SIG-M5 (cell line): ENCODE measurements at regions not wholly inside any gene's neighbourhood (a gene's known extent, or its start where the extent isn't known, plus 50 kb on each side); places are given as distances from the start of the nearest gene placed in this dataset.

Experiments used
- DNase-seq: peaks from one replicate; lab custom pipeline; 2025; lab: John Stamatoyannopoulos, UW

DNA sequence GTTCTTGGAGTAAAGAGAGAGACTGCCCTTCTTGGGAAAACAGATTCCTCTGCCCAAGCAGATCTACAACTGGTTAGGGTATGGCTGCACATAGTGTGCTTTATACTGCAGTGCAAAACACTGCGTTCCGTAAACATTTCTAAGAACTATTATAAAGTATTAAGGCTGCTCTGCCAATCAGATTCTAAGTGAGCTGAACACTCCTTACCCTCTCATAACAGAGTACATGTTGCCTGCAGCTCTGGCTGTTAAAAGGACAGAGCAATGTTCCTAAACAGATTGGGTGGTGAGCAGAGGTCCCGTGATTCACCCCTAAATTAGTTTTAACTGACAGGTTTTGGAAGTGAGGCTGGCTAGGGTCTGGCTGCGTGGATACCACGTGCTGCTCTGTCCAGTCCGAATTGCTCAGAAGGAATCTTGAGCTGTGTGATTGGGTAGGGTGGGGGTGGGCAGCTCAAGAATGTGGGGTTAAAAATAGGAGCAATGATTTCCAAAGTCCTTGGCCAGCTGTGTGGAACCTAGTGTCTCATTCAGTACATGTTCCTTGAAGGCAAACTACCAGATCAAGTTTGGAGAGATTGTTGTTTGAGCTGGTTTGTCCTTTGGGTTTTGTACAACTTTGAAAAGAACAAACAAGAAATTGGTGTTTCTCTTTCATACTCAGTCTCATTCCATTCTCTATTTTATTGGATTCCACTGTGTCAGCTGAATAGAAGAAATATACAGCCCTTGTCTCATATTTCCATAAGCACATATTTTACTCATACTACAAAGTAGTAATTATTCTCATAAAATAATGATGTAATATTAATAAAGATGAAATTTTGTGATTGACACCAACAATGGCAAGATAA is 497.6 kb upstream of the CD180 start:
- DNase-seq: no peak

DNA sequence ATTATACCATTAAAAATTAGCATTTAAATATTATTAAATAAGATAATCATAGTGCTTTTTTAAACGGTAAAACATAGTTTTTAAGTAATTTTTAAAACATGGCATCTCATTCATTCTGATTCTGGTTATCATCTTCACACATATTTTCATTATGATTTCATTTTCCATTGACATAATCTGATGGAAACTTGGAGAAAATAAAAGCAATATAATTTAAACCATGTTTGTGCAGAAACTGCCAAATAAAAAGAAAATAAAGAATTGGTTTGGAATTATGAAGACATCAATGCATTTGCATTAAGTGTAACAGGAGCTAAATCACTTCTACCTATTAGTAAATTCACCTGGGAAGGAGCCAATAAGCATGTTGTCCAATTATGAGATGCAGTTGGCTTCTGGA is 490.1 kb upstream of the CD180 start:
- DNase-seq: no peak

DNA sequence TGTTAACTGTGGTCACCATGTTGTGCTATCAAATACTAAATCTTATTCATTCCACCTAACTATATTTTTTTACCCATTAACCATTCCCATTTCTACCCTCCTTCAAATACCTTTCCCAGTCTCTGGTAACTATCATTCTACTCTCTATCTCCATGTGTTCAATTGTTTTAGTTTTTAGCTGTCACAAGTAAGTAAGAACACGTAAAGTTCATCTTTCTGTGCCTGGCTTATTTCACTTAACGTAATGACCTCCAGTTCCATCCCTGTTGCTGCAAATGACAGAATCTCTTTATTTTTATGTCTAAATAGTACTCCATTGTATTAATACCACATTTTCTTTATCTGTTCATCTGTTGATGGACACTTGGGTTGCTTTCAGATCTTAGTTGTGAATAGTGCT is 485.1 kb upstream of the CD180 start:
- no peak for DNase-seq

DNA sequence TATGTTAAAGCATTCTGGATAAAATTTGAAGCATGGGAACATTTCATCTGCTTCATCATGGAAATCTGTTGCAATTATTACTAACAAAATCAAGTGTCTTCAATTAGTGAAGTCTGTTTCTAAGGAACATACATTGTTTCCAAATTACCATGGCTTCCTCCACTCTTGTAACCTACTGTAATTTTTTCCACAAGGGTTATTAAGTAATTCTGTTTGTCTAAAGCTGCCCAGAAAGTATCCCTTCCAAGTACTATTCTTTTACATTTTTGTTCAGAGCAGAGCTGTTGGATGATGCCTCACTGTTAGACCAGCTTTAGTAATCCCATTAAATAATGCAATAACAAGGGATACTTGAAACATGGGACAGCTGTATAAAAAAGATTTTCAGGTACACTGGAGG is 483.5 kb upstream of the CD180 start:
- DNase-seq: no peak

DNA sequence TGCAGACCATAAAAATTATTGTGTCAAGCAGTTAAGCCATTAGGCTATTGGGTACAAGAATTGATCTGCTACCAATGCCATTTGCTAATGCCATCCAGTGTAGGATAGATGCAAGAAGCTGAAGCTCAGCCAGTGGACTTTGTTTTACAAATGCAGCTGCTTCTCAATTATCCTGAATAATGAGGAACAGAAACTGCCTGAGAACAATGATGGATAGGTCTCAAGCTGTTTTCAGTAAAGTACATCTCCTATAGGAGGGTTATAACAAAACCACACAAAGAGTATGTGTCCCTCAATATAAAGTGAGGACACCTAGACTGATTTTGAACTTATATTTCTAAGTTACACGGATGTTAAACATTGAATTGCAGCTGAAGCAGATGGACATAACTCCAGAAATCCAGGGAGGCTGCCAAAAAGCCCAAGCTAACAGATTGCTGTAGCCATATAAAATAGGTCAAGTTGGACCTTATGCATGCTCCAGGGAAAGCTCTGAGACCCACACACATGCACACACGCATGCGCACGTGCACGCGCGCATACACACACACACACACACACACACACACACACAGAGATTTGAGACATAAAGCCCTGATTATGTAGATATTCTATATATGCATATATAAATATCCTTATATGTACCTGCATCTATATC is 482.7 kb upstream of the CD180 start:
- DNase-seq: no peak

DNA sequence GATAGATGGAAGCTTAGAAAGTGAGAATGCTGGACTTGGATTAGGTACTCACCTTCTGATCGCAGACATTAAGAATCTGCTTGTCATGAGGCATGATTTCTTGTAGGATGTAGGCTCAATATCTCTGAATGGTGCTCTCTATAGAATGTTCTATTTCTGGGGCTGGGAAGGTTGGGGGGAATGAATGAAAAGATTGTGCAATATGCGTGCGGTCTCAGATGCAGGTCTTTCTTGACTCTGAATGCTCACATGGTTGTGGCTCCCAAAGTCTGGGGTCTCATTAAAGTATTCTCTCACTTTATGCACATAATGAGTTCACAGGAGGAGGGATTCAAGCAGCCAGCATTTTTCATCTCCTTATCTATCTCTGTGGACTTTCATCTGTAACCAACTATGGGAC is 482.0 kb upstream of the CD180 start:
- no peak for DNase-seq

DNA sequence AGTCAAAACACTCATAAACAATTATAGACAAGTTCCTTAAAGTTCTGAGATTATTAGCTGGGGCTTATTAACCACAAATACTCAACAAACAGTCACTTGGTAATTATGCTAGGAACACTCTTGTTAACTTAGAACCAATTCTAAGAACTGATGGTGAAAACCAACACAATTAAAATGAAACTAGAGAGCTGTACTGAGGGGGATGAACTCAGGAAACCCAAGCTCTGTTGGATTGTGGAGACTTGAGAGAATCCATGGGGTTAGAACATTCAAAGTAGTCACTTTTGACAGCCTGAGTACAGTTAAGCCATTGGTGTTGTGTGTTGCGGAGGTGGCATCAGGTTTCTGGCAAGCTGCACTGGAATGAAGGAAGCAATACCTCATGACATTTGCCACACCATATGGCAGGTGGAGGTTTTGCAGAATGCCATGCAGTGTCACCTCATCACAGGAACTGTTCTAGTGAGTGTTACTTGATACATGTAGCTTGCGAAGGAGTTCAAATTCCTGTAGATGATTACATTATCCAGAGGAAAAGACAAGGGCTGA is 480.9 kb upstream of the CD180 start:
- no peak for DNase-seq

DNA sequence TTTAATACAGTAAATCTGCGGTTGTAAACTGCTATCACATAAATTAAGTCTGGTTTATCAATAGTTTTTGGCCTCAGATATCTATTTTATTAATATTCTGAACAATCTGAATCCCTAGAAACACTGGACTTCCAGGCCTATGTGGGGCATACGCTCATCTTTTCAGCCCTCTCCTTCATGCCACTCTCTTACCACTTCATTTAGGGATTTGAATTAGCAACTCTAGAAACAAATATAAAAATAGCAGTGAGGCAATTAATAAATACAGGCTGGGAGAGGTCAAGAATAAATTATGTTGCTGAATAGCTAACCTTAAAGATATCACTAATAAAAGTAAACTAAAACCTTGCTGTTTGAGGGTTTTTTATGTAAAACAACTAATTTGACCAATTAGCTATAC is 480.3 kb upstream of the CD180 start:
- DNase-seq: no peak

DNA sequence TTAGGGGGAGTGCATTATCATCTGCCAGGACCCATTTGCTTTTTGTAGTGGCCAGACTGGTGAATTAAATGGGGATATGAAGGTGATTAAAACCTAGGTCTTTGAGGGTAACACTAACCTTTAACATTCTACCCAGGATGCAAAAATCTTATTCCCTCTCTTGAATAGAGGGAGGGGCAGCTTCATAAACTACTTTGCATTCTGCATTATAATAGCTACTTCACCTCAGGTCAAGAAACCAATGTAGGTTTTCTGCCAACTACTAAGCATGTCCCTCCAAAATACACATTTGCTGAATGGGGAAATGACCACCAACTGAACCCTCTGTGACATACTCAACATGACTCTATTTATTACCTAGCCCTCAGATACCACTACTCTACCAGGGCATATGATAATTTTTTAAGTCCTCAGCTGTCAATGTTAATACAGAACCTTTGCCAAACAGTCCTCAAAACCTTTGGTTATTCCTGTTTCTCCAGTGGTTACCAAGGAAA is 477.6 kb upstream of the CD180 start:
- no peak for DNase-seq

DNA sequence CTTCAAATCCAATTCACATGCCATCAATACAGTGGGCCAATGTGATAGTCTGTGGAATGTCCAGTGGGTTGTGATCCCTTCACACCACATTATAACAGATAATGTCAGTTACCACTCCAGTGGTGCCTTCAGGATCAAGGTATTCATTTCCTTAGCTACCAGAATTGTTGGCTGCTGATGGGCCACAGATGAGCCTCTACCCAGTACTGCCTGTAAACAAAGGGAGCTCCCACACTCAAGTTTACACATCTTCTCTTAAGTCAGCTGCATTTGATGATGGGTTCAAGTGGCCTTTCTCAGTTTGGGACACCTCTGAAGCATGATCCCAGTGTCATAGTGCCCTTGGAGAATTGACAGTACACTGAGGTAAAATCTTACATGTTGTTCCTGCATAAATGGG is 477.0 kb upstream of the CD180 start:
- DNase-seq: no peak

DNA sequence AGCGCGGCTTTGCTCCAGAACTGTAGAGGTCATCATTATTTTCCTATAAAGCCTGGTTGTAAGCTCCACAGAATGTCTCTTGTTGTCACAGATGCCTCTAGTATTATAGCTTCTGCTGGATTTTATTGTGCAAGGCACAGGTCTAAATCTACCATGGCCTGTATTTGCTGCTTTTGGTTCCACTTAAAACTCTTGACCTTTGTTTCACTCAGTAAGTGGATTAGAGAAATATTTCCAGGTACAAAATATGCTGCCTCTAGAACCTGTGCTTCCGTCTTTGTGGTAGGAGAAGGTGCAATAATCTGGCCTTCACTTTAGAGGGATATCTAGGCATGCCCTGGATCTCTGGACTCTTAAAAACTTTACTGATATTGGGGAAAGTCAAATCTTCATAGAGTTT is 476.6 kb upstream of the CD180 start:
- no peak for DNase-seq

DNA sequence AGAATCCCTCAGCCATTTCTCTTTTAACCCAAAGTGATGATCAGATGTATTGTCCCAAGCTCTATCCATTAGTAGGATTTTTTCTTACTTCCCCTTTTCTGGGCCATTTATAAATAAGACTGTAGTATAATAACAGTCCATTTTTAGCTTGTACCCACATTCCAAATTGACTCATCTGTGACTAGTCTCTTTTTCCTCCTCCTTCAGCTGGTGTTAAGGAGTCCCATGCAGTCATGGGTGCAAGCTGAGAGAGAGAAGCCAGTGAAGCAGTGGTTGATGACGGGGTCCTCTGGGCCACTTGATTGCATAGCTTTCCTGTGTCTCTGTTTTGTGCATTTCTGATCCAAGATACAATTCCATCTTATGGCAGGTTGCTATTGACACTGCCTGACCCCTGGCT is 476.0 kb upstream of the CD180 start:
- DNase-seq: no peak

DNA sequence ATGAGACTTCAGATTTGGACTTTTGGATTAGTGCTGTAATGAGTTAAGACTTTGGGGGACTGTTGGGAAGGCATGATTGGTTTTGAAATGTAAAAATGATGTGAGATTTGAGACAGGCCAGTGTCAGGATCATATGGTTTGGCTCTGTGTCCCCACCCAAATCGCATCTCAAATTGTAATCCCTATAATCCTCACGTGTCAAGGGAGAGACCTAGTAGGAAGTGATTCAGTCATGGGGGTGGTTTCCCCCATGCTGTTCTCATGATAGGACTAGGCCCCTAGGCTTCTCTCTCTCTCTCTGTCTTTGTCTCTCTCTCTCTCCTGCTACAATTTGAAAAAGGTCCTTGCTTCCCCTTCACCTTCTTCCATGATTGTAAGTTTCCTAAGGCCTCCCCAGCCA is 473.3 kb upstream of the CD180 start:
- DNase-seq: no peak

DNA sequence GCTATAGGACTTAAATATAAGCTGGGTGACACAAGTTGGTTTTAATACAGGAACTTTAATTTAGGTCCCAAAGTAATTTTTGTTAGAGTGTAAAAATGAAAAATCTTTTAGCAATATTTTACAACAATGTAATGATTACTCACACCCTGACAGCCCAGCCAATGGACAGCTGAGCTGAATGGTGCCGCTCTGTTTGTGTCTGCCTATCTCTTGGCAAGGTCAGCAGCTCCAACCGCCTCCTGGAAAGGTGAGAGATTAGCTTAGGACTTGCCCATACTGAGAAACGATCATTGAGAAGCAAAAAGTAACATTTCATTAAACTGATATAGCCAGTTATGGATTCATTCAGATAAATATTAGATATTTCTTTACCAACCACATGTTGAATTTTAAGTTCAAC is 463.6 kb upstream of the CD180 start:
- no peak for DNase-seq

DNA sequence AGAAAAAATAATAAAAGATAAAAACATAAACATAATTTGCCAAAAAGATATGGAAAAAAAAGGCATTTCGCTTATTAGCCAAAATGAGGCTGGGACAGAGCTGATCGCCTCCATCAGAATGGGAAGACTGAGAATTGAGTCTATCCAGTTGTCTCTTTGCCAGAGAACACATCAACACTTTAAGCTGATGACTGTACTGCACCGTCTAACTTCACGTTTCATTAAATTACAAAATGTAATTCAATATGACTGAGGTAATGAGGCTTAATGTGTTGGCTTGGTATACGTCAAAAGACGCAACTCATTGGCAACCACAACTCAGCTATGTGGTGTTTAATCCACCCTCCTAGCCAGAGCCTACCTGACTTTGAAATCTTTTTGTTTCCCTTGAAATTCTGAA is 462.7 kb upstream of the CD180 start:
- DNase-seq: no peak

DNA sequence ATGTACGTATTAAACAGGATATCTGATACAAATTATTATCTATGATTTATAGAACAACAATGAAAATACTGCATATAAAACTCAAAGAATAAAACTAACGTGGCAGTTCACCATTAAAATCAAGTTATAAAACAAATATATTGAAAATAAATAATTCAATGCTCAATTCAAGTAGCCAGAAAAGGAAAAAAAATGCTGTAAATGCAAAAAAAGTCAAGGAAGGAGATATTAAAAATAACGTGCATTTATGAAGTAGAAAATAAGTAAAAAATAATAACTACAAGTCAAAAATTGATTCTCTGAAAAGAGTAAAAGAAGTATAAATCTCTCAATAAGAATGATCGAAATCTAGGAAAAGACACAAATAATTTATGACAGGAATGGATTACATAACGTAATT is 460.5 kb upstream of the CD180 start:
- no peak for DNase-seq

DNA sequence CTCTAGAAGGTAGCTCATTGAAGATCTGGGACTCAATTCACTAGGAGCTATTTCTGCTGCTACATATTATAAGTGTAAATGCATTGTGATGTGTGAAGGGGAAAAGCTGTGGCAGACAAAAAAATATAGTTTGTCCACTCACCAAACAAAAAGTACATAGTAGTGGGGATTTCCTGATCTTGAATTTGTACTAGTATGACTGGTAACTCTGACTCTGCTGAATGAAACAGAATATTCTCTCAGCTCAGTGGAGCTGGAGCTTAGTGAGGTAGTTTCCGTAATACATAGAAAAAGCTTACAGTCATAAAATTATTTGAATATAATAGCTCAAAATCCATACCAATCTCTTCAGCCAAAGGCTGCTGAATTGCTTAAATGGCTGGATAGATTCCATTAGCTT is 455.6 kb upstream of the CD180 start:
- DNase-seq: no peak

DNA sequence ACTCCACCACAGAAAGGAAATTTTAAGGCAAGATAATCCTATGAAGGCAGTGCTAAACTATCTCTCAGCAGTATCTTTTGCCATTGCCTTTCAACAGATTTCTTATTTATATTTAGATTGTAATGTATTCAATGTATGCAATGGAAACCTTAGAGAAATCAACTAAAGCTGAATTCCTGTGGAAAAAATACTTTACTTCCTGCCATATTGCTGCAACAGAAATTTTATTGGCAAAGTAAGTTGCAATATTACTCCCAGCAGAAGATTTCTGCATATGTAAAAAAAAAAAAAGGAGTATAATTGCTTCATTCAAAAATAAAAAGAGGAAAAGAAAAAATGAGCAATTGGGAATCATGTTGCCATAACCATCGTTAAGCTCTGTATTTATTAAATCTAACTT is 454.6 kb upstream of the CD180 start:
- no peak for DNase-seq

DNA sequence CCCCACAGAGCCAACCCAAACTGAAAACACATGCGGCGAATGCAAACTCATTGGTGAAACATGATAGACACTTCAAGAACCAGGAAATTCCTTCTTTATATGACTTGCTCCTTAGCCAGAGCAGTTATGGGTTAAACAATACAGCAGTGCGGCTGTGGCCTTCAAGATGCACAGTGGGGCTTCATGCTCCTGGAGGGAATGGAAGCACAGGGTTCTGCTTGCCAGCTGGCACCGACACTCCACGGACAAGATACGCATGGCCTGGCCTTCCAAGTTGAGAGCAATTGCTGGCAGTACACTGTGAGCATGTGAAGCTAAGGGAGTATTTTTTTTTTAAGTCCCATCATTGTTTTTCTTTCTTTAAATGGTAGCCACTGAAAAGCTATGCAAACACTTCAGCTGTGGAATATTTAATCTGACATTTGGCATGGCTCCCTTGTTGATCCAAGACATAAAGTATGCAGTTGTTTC is 451.6 kb upstream of the CD180 start:
- no peak for DNase-seq

DNA sequence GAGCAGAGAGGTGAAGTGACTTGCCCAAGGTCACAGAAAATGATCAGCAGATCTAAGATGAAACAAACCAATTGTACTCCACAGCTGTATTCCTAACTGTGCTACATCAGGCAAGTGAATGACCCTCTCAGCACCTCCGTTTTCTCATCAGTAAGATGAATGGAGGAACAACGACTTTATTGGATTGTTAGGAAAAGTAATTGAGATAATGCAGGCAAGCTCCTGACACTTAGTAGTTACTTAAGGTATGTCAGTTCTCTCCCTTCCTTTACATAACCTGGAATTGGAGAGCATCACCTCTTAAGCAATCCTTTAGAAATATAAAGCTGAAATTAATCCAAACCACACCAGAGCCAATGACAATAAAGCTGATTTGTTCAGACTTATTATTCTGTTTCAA is 451.2 kb upstream of the CD180 start:
- DNase-seq: no peak

DNA sequence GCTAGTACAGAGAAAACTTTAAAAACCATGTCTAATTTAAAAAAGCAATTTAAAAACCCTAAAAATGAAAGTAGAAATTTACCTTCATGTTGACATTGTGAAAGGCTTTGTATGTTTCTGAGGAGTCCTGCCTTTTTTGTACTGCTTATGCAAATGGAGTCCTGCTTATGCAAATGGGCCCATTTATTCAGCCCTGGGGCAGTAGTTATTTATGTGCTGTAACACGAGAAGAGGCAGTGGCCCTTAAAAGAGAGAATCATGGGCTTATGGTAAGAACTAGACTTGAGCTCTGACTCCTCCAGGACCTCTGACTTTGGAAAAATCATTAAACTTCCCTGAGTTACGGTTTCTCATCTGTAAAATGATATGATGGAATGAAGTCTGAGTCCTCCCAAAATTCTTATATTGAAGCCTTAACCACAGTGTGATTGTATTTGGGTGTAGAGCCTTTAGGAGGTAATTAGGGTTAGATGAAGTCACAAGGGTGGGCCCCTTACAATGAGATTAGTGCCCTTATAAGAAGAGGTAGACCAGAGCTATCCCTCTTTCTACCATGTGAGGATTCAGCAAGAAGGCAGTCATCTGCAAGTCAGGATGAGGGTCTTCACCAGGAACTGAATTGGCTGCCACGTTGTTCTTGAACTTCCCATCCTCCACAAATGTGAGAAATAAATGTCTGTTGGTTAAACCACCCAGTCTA is 447.8 kb upstream of the CD180 start:
- DNase-seq: no peak

DNA sequence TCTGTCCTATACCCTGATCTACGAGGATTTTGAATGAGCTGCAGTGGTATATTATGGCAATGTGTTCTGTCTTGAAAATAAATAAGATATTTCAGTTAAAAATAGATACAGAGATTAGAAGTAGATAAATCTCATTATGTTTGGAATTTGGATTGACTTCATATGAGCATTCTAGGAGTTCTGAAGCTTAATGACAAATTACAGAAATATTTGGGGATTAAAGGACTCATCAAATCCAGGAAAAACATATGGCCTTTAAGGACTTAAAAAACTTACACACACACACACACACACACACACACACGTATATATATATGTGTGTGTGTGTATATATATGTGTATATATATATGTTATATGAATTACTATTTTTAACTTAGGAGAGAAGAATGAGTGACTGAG is 446.9 kb upstream of the CD180 start:
- DNase-seq: no peak

DNA sequence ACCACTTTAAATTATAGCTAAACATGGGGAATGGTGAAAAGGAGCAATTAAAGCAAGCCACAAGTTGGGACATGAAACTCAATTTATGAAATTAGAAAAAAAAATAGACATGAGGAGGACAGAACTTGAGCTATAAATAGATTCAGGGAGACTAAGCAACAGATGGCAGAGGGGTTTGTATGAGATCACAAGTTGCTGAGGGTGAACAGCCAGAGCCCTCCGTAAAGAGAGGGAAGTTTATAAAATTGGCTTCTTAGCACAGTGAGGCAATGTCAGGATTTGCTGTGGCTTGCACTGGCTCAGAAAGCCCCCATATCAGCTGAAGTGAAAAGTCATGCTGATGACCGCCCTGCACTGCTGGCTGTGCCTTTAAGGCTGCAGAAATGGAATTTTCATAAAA is 443.4 kb upstream of the CD180 start:
- no peak for DNase-seq
